NB4 (cell line): ENCODE measurements at regions not wholly inside any gene's neighbourhood (a gene's known extent, or its start where the extent isn't known, plus 50 kb on each side); places are given as distances from the start of the nearest gene placed in this dataset.
"Not testable (repeated sequence)": the region's sequence is repeated elsewhere in the genome, so short reads cannot be mapped to it uniquely, and the experiment has no call there.

ENCODE experiments used
- DNase-seq: peaks from one replicate; pipeline ENCODE4 v3.0.0; 2010; ENCODE audit warnings: low read depth
- H3K4me3 ChIP-seq: one replicate; pipeline ENCODE4 v1.5.1; 2011; ENCODE audit warnings: mild to moderate bottlenecking, low read depth, low read length, moderate library complexity
- CTCF ChIP-seq: IDR thresholded peaks from one replicate; pipeline ENCODE4 v1.5.1; 2012; ENCODE audit warnings: low read depth, low read length
- MYC ChIP-seq: IDR thresholded peaks from 2 replicates; pipeline ENCODE4 v1.6.1; 2011; ENCODE audit warnings: low read depth, low read length
- POLR2A ChIP-seq: IDR thresholded peaks from 2 replicates; pipeline ENCODE4 v1.6.1; 2011; ENCODE audit warnings: mild to moderate bottlenecking; ENCODE audit not compliant: insufficient read length; ENCODE audit errors: extremely low read depth
- TF ChIP-seq, protein P1 (sequence below): IDR thresholded peaks from 2 replicates; pipeline ENCODE4 v1.6.1; 2011; ENCODE audit warnings: low read depth, low read length

GRCh38 chr1:47689894-47690293 lies 252.1 kb downstream of the FOXD2 start:
- no peak for DNase-seq
- TF ChIP-seq POLR2A (no peak), MYC (no peak), CTCF (no peak)
- TF ChIP-seq, protein P1, sequence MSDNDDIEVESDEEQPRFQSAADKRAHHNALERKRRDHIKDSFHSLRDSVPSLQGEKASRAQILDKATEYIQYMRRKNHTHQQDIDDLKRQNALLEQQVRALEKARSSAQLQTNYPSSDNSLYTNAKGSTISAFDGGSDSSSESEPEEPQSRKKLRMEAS = no peak
- no peak overlapping the region for H3K4me3 ChIP-seq

DNA sequence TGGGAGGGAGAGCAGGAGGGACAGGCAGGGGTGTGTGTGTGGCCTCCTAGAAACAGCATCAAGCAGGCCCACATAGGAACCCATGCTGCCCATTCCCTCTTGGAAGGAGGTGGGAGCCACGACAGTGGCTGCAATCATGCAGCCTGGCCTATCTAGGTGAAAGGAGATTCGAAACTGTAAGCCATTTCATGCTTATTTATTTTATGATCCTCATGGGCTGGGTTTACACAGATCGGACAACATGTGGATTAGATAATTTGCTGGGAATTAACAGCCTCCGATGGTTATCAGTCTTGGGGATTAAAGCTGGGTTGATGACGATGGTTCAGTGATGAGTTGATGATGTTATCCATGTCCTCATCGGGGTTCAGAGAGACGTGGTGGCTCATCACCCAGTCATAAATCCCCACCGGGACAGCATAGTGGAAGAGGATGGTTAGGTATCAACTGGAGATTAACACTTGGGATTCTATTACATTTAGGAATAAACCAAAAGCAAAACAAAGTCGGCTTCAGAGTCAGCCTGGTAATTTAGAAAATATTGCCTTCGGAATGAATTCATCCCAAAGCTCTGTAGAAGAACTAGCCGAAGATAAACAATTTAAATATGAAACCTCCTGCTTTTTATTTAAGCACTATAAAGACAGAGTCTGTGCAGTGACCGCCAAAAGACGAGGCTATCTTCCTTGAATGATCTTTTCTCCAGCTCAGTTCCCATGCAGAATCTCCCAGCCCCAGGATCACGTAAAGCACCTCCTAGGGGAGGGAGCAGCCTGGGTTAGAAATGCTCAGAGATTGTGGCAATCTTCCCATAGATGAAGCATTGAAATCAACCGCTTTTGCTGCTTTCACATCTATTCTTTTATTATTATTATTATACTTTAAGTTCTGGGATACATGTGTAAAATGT lies 252.8 kb downstream of the FOXD2 start:
- TF ChIP-seq MYC (no peak), CTCF (no peak), POLR2A (no peak)
- TF ChIP-seq, protein P1 = no peak
- H3K4me3 ChIP-seq = no peak overlapping the region
- DNase-seq = no peak

DNA sequence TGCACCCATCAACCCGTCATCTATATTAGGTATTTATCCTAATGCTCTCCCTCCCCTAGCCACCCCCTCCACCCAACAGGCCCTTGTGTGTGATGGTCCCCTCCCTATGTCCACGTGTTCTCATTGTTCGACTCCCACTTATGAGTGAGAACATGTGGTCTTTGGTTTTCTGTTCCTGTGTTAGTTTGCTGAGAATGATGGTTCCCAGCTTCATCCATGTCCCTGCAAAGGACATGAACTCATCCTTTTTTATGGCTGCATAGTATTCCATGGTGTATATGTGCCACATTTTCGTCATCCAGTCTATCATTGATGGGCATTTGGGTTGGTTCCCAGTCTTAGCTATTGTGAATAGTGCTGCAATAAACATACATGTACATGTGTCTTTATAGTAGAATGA lies 253.4 kb downstream of the FOXD2 start:
- not testable (repeated sequence) for DNase-seq, H3K4me3 ChIP-seq

DNA sequence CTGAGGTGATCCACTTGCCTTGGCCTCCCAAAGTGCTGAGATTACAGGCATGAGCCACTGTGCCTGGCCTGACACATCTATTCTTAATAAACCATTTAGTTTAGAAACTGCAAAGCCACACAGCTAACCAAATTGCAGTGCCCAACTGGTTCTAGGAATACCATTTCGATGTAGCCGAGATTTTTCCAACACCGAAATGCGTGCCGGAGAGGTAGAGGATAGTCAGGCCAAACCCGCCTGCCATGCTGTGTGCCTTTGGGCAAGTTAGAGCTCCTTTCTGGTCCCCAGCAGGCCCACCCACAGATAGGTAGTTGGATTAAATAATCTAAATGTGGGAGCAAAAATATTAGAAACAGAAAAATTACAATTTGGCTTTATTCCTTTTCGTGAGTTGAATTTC lies 254.4 kb downstream of the FOXD2 start:
- TF ChIP-seq POLR2A (no peak), MYC (no peak), CTCF (no peak)
- TF ChIP-seq, protein P1 = no peak
- no peak overlapping the region for H3K4me3 ChIP-seq
- no peak for DNase-seq

- TF ChIP-seq, protein P1 = no peak
- TF ChIP-seq MYC = no peak
- no peak for TF ChIP-seq CTCF
- TF ChIP-seq POLR2A = no peak
- H3K4me3 ChIP-seq = no peak overlapping the region
- DNase-seq = no peak
Measured at GRCh38 chr1:47693115-47693514, 255.3 kb downstream of the FOXD2 start.

GRCh38 chr1:47694011-47694890 lies 256.4 kb downstream of the FOXD2 start:
- DNase-seq = no peak
- TF ChIP-seq CTCF (no peak), MYC (no peak), POLR2A (no peak)
- TF ChIP-seq, protein P1 = no peak
- no peak overlapping the region for H3K4me3 ChIP-seq
